ENCODE measurements at regions not wholly inside any gene's neighbourhood (a gene's known extent, or its start where the extent isn't known, plus 50 kb on each side); places are given as distances from the start of the nearest gene placed in this dataset.

DNA sequence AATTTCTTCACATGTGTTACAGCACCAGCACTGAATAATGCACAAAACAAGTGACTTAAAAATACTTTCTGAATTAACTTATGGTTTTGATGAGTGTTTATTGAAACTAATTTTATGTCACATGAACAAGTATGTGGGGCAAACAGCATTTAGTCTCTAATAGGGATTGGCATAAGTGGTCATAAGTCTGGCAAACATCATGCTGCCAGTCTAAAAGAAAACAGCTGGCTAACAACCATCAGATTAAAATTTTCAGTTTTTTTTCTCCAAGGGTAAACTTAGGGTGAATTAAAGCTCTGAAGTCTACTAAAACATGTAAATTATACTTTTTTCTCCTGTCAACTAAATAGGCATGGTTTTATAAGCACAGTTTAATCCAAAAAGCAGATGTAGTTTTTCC, 1014.2 kb downstream of the FAT4 start:
- Histone ChIP-seq H3K4me3 (no peak overlapping the region), H3K4me1 (no peaks in the 10 kb centered on the region), H3K27ac (no peak overlapping the region), H3K9me3 (no peaks in the 10 kb centered on the region), H3K27me3 (no peaks in the 10 kb centered on the region), H3K36me3 (no peaks in the 10 kb centered on the region)
- DNase-seq = no peak
- intact Hi-C loops (cut with DNase I; ENCODE audit: low total_unique reads) = no loop called here
- TF ChIP-seq, protein P1, sequence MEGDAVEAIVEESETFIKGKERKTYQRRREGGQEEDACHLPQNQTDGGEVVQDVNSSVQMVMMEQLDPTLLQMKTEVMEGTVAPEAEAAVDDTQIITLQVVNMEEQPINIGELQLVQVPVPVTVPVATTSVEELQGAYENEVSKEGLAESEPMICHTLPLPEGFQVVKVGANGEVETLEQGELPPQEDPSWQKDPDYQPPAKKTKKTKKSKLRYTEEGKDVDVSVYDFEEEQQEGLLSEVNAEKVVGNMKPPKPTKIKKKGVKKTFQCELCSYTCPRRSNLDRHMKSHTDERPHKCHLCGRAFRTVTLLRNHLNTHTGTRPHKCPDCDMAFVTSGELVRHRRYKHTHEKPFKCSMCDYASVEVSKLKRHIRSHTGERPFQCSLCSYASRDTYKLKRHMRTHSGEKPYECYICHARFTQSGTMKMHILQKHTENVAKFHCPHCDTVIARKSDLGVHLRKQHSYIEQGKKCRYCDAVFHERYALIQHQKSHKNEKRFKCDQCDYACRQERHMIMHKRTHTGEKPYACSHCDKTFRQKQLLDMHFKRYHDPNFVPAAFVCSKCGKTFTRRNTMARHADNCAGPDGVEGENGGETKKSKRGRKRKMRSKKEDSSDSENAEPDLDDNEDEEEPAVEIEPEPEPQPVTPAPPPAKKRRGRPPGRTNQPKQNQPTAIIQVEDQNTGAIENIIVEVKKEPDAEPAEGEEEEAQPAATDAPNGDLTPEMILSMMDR (IDR thresholded peaks at IDR 0.05) = no peak

DNA sequence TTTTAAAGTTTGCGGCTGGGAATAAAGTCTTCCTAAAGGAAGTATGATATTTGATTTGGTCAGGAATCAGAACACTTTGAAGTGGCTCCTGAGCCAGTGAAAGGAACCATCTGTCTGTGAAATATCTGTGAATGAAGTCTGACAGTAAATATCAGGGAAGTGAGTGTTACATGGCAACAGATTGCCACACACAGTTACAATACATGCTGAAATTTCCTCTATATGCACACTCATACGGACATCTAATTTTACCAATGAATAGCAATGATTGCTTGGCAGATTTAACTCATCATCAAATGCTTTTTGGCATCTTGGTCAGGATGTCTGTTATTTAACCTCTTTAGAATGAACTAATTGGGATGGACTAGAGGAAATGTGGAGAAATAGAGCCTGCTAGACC, 1023.8 kb downstream of the FAT4 start:
- Histone ChIP-seq H3K9me3 (no peaks in the 10 kb centered on the region), H3K4me3 (no peak overlapping the region), H3K27me3 (no peaks in the 10 kb centered on the region), H3K36me3 (no peaks in the 10 kb centered on the region), H3K4me1 (no peaks in the 10 kb centered on the region), H3K27ac (no peak overlapping the region)
- TF ChIP-seq, protein P1 (IDR thresholded peaks at IDR 0.05) = no peak
- no peak for DNase-seq
- intact Hi-C loops (cut with DNase I; ENCODE audit: low total_unique reads) = no loop called here

DNA sequence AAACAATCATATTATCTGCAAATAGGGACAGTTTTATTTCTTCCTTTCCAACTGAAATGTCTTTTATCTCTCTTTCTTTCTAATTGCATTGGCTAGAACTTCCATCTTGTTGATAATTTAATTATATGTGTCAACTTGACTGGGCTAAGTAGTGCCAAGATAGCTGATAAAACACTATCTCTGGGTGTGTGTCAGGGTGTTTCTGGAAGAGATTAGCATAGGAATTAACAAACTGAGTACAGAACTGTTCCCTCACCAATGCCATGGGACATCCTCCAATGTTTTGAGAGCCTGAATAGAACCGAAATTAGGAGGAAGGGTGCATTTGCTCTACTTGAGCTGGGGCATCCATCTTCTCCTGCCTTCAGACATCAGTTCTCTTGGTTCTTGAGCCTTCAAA, 1027.2 kb downstream of the FAT4 start:
- no peak overlapping the region for H3K27ac ChIP-seq
- no peaks in the 10 kb centered on the region for H3K4me1 ChIP-seq
- H3K27me3 ChIP-seq = no peaks in the 10 kb centered on the region
- no peaks in the 10 kb centered on the region for H3K9me3 ChIP-seq
- no peak overlapping the region for H3K4me3 ChIP-seq
- DNase-seq = no peak
- no peaks in the 10 kb centered on the region for H3K36me3 ChIP-seq
- intact Hi-C loops (cut with DNase I; ENCODE audit: low total_unique reads) = no loop called here
- TF ChIP-seq, protein P1 (IDR thresholded peaks at IDR 0.05) = no peak

DNA sequence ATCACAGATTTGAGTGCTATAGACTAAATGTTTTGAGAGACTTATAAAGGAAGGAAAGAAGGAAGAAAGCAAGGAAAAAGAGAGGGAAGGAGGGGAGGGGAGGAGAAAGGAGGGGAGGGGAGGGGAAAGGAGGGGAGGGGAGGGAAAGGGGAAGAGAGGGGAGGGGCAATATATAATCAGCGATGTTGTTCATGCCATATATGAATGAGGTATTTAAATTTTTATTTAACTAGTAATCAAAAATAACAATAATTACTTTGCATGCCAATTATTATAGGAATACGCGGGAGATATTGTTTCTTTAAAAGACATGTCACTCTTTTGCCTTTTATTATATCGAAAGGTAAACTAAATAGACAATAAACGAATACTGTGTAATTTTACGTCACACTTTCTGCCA, 1029.7 kb downstream of the FAT4 start:
- no peak for DNase-seq
- H3K27ac ChIP-seq = no peak overlapping the region
- TF ChIP-seq, protein P1 (IDR thresholded peaks at IDR 0.05) = no peak
- no peaks in the 10 kb centered on the region for H3K27me3 ChIP-seq
- peaks cover 0 to 3% (median 1%) of the 10 kb centered on the region in 4 donors for H3K4me1 ChIP-seq
- H3K4me3 ChIP-seq = no peak overlapping the region
- intact Hi-C loops (cut with DNase I; ENCODE audit: low total_unique reads) = no loop called here
- H3K36me3 ChIP-seq = no peaks in the 10 kb centered on the region
- H3K9me3 ChIP-seq = no peaks in the 10 kb centered on the region

DNA sequence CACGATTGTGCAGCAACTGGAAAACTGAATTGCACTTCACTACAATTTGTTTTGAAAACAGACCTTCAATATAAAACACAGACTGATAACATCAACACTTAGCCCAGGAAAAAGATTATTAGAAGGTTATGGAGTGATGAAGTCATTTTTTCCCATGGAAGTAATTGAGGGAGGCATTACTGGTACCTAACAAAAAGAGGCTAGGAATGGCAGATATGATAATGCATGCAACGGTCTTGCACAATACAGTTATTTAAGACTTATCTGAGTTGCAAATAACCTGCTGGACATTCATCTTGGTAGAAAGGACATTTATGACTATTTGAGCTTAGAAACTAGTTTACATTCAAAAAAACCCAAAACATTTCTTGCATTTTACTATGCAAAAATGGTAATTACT, 1031.9 kb downstream of the FAT4 start:
- Histone ChIP-seq H3K36me3 (no peaks in the 10 kb centered on the region), H3K9me3 (no peaks in the 10 kb centered on the region), H3K4me3 (no peak overlapping the region), H3K27ac (no peak overlapping the region), H3K27me3 (no peaks in the 10 kb centered on the region), H3K4me1 (peaks cover 0 to 23% (median 7%) of the 10 kb centered on the region in 4 donors)
- intact Hi-C loops (cut with DNase I; ENCODE audit: low total_unique reads) = no loop called here
- DNase-seq = no peak
- TF ChIP-seq, protein P1 (IDR thresholded peaks at IDR 0.05) = no peak

DNA sequence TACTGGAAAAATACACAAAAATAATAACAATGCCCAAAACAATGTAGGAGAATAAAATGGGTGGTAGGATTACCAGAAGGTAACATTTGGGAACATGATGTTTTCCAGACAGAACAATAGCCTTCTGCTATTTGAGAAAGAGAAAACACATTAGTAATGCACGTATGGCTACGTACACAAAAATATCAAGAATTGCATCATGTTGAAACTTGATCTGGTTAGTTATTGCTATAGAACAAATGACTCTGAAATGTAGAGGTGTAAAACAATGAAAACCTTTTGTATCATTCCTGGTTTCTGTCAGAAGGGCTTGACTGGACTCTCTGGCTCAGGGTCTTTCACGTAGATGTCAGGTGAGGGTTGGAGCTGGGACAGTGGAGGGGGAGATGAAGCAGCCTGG, 1040.0 kb downstream of the FAT4 start:
- intact Hi-C loops (cut with DNase I; ENCODE audit: low total_unique reads) = no loop called here
- Histone ChIP-seq H3K27ac (no peak overlapping the region), H3K4me1 (peaks cover 0 to 35% (median 3%) of the 10 kb centered on the region in 4 donors), H3K9me3 (no peaks in the 10 kb centered on the region), H3K36me3 (no peaks in the 10 kb centered on the region), H3K4me3 (no peak overlapping the region), H3K27me3 (no peaks in the 10 kb centered on the region)
- DNase-seq = no peak
- TF ChIP-seq, protein P1 (IDR thresholded peaks at IDR 0.05) = no peak
